Smooth muscle cell (in vitro differentiated cells): ENCODE measurements at regions not wholly inside any gene's neighbourhood (a gene's known extent, or its start where the extent isn't known, plus 50 kb on each side); places are given as distances from the start of the nearest gene placed in this dataset.
A peak's percentile ranks its signal among the peaks of the same experiment; 100 is the strongest.

Experiments
- DNase-seq: peaks from one replicate; lab custom pipeline; 2025; ENCODE audit not compliant: unreplicated experiment; lab: John Stamatoyannopoulos, UW
- H2AFZ ChIP-seq: fragments of 200-600 bp; sonication (generic); 2 replicates; pipeline ENCODE4 v1.6.0; 2016; ENCODE audit warnings: antibody characterized with exemption, low read depth, mild to moderate bottlenecking
- H3F3A ChIP-seq: fragments of 200-600 bp; sonication (generic); 2 replicates; pipeline ENCODE4 v1.6.0; 2017; ENCODE audit warnings: antibody characterized with exemption, low read depth
- H3K27ac ChIP-seq: fragments of 200-600 bp; sonication (generic); 2 replicates; pipeline ENCODE4 v1.5.1; 2016; ENCODE audit warnings: low read depth, mild to moderate bottlenecking
- H3K27me3 ChIP-seq: fragments of 200-600 bp; sonication (generic); 2 replicates; pipeline ENCODE4 v1.6.1; 2016; ENCODE audit warnings: low read depth, mild to moderate bottlenecking
- H3K36me3 ChIP-seq: fragments of 200-600 bp; sonication (generic); 2 replicates; pipeline ENCODE4 v1.5.1; 2016; ENCODE audit warnings: low read depth
- H3K4me1 ChIP-seq: fragments of 200-600 bp; sonication (generic); 2 replicates; pipeline ENCODE4 v1.5.1; 2016; ENCODE audit warnings: low read depth
- H3K4me2 ChIP-seq: fragments of 200-600 bp; sonication (generic); 2 replicates; pipeline ENCODE4 v1.6.0; 2016; ENCODE audit warnings: mild to moderate bottlenecking
- H3K4me3 ChIP-seq: fragments of 200-600 bp; sonication (generic); 2 replicates; pipeline ENCODE4 v1.5.1; 2016; ENCODE audit warnings: mild to moderate bottlenecking
- H3K79me2 ChIP-seq: fragments of 200-600 bp; sonication (generic); 2 replicates; pipeline ENCODE4 v1.6.0; 2016; ENCODE audit warnings: low read depth, mild to moderate bottlenecking
- H3K9ac ChIP-seq: fragments of 200-600 bp; sonication (generic); 2 replicates; pipeline ENCODE4 v1.6.0; 2016; ENCODE audit warnings: low read depth
- H3K9me3 ChIP-seq: fragments of 200-600 bp; sonication (generic); replicated peaks from 2 replicates; pipeline ENCODE4 v1.5.1; 2016; ENCODE audit warnings: low read depth
- H4K20me1 ChIP-seq: fragments of 200-600 bp; sonication (generic); 2 replicates; pipeline ENCODE4 v1.6.0; 2016; ENCODE audit warnings: low read depth
- CTCF ChIP-seq: fragments of 200-600 bp; sonication (generic); IDR thresholded peaks from 2 replicates; pipeline ENCODE4 v1.5.1; 2017; ENCODE audit warnings: borderline replicate concordance, mild to moderate bottlenecking, antibody characterized with exemption; ENCODE audit not compliant: insufficient read depth, poor library complexity, severe bottlenecking
- whole genome bisulfite sequencing: methylation state at CpG from one replicate; pipeline ENCODE4 v1.1.7; 2016; ENCODE audit warnings: low lambda C conversion rate; 5-methylcytosine and 5-hydroxymethylcytosine counted together

GRCh38 chr2:538646-539045 lies 138.6 kb downstream of the TMEM18 start:
- H3K27ac ChIP-seq: no peak overlapping the region
- H3K9ac ChIP-seq: no peak overlapping the region
- H3F3A ChIP-seq: no peaks in the 10 kb centered on the region
- no peak for TF ChIP-seq CTCF
- DNase-seq: no peak
- H3K4me3 ChIP-seq: no peak overlapping the region
- no peak overlapping the region for H3K4me2 ChIP-seq
- H3K9me3 ChIP-seq: peaks cover 4% of the 10 kb centered on the region
- H3K79me2 ChIP-seq: no peaks in the 10 kb centered on the region
- no peaks in the 10 kb centered on the region for H3K27me3 ChIP-seq
- no peaks in the 10 kb centered on the region for H3K36me3 ChIP-seq
- H3K4me1 ChIP-seq: no peaks in the 10 kb centered on the region
- 83% methylated on average over 2 of the region's 2 CpGs for WGBS
- H4K20me1 ChIP-seq: no peaks in the 10 kb centered on the region
- H2AFZ ChIP-seq: no peak overlapping the region

GRCh38 chr2:535222-535621 lies 142.0 kb downstream of the TMEM18 start:
- no peak overlapping the region for H3K9ac ChIP-seq
- 67% methylated on average over 3 of the region's 3 CpGs for WGBS
- H2AFZ ChIP-seq: no peak overlapping the region
- no peaks in the 10 kb centered on the region for H3F3A ChIP-seq
- no peaks in the 10 kb centered on the region for H3K4me1 ChIP-seq
- no peaks in the 10 kb centered on the region for H3K79me2 ChIP-seq
- TF ChIP-seq CTCF: no peak
- H3K36me3 ChIP-seq: no peaks in the 10 kb centered on the region
- no peaks in the 10 kb centered on the region for H4K20me1 ChIP-seq
- no peak overlapping the region for H3K4me3 ChIP-seq
- no peak for DNase-seq
- H3K9me3 ChIP-seq: peaks cover 5% of the 10 kb centered on the region
- no peaks in the 10 kb centered on the region for H3K27me3 ChIP-seq
- no peak overlapping the region for H3K27ac ChIP-seq
- H3K4me2 ChIP-seq: no peak overlapping the region

GRCh38 chr2:529852-530251 lies 147.4 kb downstream of the TMEM18 start:
- Histone ChIP-seq H3K36me3 (no peaks in the 10 kb centered on the region), H3K27me3 (no peaks in the 10 kb centered on the region), H2AFZ (no peak overlapping the region), H3K9me3 (peaks cover 9% of the 10 kb centered on the region), H3K9ac (no peak overlapping the region), H3K27ac (no peak overlapping the region), H3K4me1 (no peaks in the 10 kb centered on the region), H3K4me2 (no peak overlapping the region), H3F3A (no peaks in the 10 kb centered on the region), H3K4me3 (no peak overlapping the region), H4K20me1 (no peaks in the 10 kb centered on the region), H3K79me2 (no peaks in the 10 kb centered on the region)
- no peak for TF ChIP-seq CTCF
- WGBS: 57% methylated on average over 2 of the region's 2 CpGs
- no peak for DNase-seq

GRCh38 chr2:529424-529823 lies 147.8 kb downstream of the TMEM18 start:
- Histone ChIP-seq H3K36me3 (no peaks in the 10 kb centered on the region), H3K4me3 (no peak overlapping the region), H3K9me3 (peaks cover 9% of the 10 kb centered on the region), H2AFZ (no peak overlapping the region), H3K4me2 (no peak overlapping the region), H3F3A (no peaks in the 10 kb centered on the region), H3K4me1 (no peaks in the 10 kb centered on the region), H3K27ac (no peak overlapping the region), H3K9ac (no peak overlapping the region), H3K79me2 (no peaks in the 10 kb centered on the region), H3K27me3 (no peaks in the 10 kb centered on the region), H4K20me1 (no peaks in the 10 kb centered on the region)
- TF ChIP-seq CTCF: peak; percentile 22
- 3% methylated on average over 2 of the region's 2 CpGs for WGBS
- DNase-seq: no peak
